Mesodermal cell (in vitro differentiated cells): ENCODE measurements at regions not wholly inside any gene's neighbourhood (a gene's known extent, or its start where the extent isn't known, plus 50 kb on each side); places are given as distances from the start of the nearest gene placed in this dataset.

Experiments used
- H3K27ac ChIP-seq: 2 replicates; pipeline ENCODE4 v1.7.0; 2013; ENCODE audit warnings: mild to moderate bottlenecking, low read depth, low read length, moderate library complexity; ENCODE audit not compliant: severe bottlenecking
- H3K36me3 ChIP-seq: 2 replicates; pipeline ENCODE4 v1.7.1; 2013; ENCODE audit warnings: mild to moderate bottlenecking, low read length, moderate library complexity; ENCODE audit not compliant: control insufficient read depth, insufficient read depth
- H3K4me1 ChIP-seq: one replicate; pipeline ENCODE4 v1.7.1; 2013; ENCODE audit warnings: mild to moderate bottlenecking, low read length; ENCODE audit not compliant: insufficient read depth, control insufficient read depth, poor library complexity, severe bottlenecking
- H3K4me3 ChIP-seq: 2 replicates; pipeline ENCODE4 v1.7.0; 2013; ENCODE audit warnings: low read length, control low read depth, mild to moderate bottlenecking; ENCODE audit not compliant: insufficient read depth, poor library complexity, severe bottlenecking; ENCODE audit errors: extremely low read depth
- H3K9me3 ChIP-seq: 2 replicates; pipeline ENCODE4 v1.7.1; 2013; ENCODE audit warnings: mild to moderate bottlenecking, low read length, moderate library complexity; ENCODE audit not compliant: control insufficient read depth
- WGBS, 2 experiments: methylation state at CpG; one replicate each; pipeline ENCODE4 v1.1.5; 2013; ENCODE audit warnings: missing lambda C conversion rate in 2 of 2; ENCODE audit not compliant: insufficient coverage in 2 of 2; 5-methylcytosine and 5-hydroxymethylcytosine counted together

- Histone ChIP-seq H3K27ac (no peak overlapping the region), H3K36me3 (no peaks in the 10 kb centered on the region), H3K4me3 (no peak overlapping the region), H3K4me1 (no peaks in the 10 kb centered on the region), H3K9me3 (no peaks in the 10 kb centered on the region)
- WGBS, 2 experiments = no CpG with 5 or more reads among the region's 1 CpG
Observed at GRCh38 chr7:46259947-46260346, 338.9 kb upstream of the IGFBP3 start.

DNA sequence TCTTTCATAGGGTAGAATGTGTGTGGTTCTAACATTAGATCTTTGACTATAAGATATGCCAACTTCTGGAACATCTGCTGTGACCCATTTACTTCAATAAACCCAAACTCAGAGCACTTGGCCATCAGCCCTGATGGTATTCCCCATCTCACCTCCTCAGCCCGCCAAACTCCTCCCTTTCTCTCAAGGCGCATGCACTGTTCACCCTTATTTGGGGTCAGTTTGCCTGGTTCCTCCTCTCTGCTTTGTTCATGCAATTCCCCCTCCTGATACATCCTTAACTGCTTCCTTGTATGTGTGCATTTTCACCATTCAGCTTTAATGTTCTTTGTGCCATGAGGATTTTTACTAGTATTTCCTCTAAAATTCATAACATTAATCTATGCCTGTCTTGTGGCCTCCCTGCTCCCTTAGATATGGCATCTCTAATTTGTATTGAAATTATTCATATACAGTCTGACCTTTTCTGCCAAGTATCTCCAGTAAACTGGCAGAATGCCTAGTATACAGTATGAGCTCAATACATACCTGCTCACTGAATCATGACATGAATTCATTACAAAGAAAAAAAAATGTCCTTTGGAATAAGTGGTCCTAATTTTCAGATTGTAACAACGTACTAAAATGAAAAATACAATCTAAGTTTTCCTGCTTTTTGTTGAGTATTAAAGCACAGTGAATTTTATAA lies 336.8 kb upstream of the IGFBP3 start:
- H3K36me3 ChIP-seq = no peaks in the 10 kb centered on the region
- no peak overlapping the region for H3K27ac ChIP-seq
- no peaks in the 10 kb centered on the region for H3K9me3 ChIP-seq
- no peaks in the 10 kb centered on the region for H3K4me1 ChIP-seq
- no peak overlapping the region for H3K4me3 ChIP-seq
- WGBS, 2 experiments = 94 to 100% methylated on average over 2 of the region's 3 CpGs

- H3K4me3 ChIP-seq = no peak overlapping the region
- 76 to 92% methylated on average over 4 to 6 of the region's 8 CpGs for WGBS, 2 experiments
- H3K9me3 ChIP-seq = no peaks in the 10 kb centered on the region
- H3K36me3 ChIP-seq = no peaks in the 10 kb centered on the region
- H3K4me1 ChIP-seq = no peaks in the 10 kb centered on the region
- H3K27ac ChIP-seq = no peak overlapping the region
Observed at GRCh38 chr7:46256870-46257661, 336.0 kb upstream of the IGFBP3 start.

DNA sequence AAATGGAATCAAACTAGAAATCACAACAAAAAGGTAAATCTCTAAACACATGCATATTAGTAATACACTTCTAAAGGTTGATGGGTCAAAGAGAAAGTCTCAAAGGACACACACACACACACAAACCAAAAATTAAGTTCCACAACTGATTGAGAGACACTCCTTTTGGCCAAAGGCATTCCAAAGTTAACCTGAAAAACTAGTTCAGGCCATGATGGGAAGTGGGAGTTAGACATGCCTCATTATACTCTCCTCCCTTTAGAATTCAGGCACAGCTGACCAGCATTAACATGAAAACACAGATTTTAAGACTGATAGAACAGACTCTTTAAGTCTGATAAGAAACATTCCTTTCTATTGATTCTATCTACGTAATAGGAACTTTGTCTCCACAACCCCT lies 332.4 kb upstream of the IGFBP3 start:
- Histone ChIP-seq H3K4me3 (no peak overlapping the region), H3K9me3 (no peaks in the 10 kb centered on the region), H3K4me1 (no peaks in the 10 kb centered on the region), H3K36me3 (no peaks in the 10 kb centered on the region), H3K27ac (no peak overlapping the region)
- 83 to 100% methylated on average over 1 of the region's 1 CpG for WGBS, 2 experiments

- Histone ChIP-seq H3K27ac (no peak overlapping the region), H3K4me3 (no peak overlapping the region), H3K4me1 (no peaks in the 10 kb centered on the region), H3K36me3 (no peaks in the 10 kb centered on the region), H3K9me3 (no peaks in the 10 kb centered on the region)
- no CpG with 5 or more reads among the region's 1 CpG for WGBS, 2 experiments
Observed at GRCh38 chr7:46247664-46248063, 326.6 kb upstream of the IGFBP3 start.

DNA sequence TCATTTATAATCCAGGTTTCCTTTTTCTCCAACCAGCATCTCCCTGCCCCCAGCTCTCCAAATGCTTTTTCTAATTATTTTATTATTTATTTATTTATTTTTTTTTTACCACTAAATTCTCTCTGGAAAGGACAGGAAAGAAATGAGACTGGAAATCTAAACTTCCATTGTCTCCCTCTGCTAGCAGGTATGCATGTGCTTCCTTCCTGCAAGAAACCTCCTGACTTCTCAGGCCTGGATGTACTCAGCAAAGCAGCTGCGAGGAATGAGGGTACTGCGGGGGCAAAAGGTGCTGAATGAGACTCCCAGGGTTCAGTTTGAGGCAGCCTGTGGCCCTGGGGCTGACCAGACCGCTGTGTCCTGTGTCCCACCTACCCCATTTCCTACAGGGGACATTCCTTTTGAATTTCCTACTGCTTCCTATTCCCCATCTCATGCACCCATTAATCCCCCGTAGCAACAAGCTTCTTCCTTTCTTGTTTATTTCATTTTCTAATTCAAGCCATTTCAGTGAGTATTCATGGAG lies 324.6 kb upstream of the IGFBP3 start:
- WGBS, 2 experiments = 85 to 87% methylated on average over 4 of the region's 4 CpGs
- Histone ChIP-seq H3K4me1 (no peaks in the 10 kb centered on the region), H3K9me3 (no peaks in the 10 kb centered on the region), H3K36me3 (no peaks in the 10 kb centered on the region), H3K4me3 (no peak overlapping the region), H3K27ac (no peak overlapping the region)

DNA sequence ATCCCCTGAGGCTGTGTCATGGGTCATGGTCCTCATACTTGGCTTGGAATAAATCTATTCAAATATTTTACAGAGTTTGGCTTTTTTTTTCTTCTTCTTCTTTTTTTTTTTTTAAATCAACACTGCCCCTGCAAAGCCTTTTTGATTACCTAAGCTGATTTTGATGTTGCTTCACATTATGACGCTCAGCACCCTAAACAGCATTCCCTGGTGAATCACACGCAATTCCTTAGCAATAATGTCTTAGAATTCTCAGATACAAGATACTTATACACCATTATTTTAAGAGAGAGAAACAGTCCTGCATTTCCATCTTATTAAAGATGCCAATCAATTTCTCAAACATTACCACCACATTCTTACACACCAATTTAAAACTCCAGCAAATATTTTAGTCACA lies 323.7 kb upstream of the IGFBP3 start:
- no peaks in the 10 kb centered on the region for H3K4me1 ChIP-seq
- H3K4me3 ChIP-seq = no peak overlapping the region
- no peak overlapping the region for H3K27ac ChIP-seq
- no peaks in the 10 kb centered on the region for H3K9me3 ChIP-seq
- WGBS, 2 experiments = 80 to 100% methylated on average over 1 to 2 of the region's 2 CpGs
- H3K36me3 ChIP-seq = no peaks in the 10 kb centered on the region

GRCh38 chr7:46243406-46243805 lies 322.3 kb upstream of the IGFBP3 start:
- H3K36me3 ChIP-seq = no peaks in the 10 kb centered on the region
- WGBS, 2 experiments = no CpG with 5 or more reads among the region's 1 CpG
- no peak overlapping the region for H3K4me3 ChIP-seq
- H3K9me3 ChIP-seq = no peaks in the 10 kb centered on the region
- H3K4me1 ChIP-seq = no peaks in the 10 kb centered on the region
- H3K27ac ChIP-seq = no peak overlapping the region

DNA sequence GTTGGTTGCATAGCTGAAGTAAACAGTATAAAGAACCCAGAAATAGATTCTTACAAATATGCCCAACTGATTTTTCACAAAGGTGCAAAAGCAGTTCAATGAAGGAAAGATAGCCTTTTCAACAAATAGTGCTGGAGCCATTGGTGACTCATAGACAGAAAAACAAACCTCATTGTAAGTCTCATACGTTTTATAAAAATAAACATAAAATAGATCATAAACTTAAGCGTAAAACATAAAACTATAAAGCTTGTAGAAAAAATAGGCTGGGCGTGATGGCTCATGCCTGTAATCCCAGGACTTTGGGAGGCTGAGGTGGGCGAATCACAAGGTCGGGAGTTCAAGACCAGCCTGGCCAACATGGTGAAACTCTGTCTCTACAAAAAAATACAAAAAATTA lies 318.8 kb upstream of the IGFBP3 start:
- no peaks in the 10 kb centered on the region for H3K4me1 ChIP-seq
- no peak overlapping the region for H3K27ac ChIP-seq
- H3K36me3 ChIP-seq = no peaks in the 10 kb centered on the region
- no peaks in the 10 kb centered on the region for H3K9me3 ChIP-seq
- no peak overlapping the region for H3K4me3 ChIP-seq
- WGBS, 2 experiments = 86 to 91% methylated on average over 3 of the region's 5 CpGs

GRCh38 chr7:46237466-46237865 lies 316.4 kb upstream of the IGFBP3 start:
- no peak overlapping the region for H3K4me3 ChIP-seq
- no peaks in the 10 kb centered on the region for H3K36me3 ChIP-seq
- no CpG with 5 or more reads among the region's 1 CpG for WGBS, 2 experiments
- no peaks in the 10 kb centered on the region for H3K9me3 ChIP-seq
- no peak overlapping the region for H3K27ac ChIP-seq
- no peaks in the 10 kb centered on the region for H3K4me1 ChIP-seq
